Left lobe of liver (tissue), 2 donors: ENCODE measurements at regions not wholly inside any gene's neighbourhood (a gene's known extent, or its start where the extent isn't known, plus 50 kb on each side); places are given as distances from the start of the nearest gene placed in this dataset.
"Not testable (repeated sequence)": the region's sequence is repeated elsewhere in the genome, so short reads cannot be mapped to it uniquely, and the experiment has no call there.

Experiments
- ATAC-seq: fragments of 200-7000 bp; cut with Tn5 transposase; one replicate; pipeline ENCODE4 v1.9.1; 2020; ENCODE audit warnings: mild to moderate bottlenecking, moderate library complexity
- DNase-seq: peaks from one replicate; pipeline ENCODE4 v3.0.0-alpha.2; 2020; ENCODE audit warnings: low spot score
- donor health status: DM: no; HTN: no; CAD: no; lungs with moderate emphysema.
- donor health status: DM: no; HTN: yes; CAD: no.

DNA sequence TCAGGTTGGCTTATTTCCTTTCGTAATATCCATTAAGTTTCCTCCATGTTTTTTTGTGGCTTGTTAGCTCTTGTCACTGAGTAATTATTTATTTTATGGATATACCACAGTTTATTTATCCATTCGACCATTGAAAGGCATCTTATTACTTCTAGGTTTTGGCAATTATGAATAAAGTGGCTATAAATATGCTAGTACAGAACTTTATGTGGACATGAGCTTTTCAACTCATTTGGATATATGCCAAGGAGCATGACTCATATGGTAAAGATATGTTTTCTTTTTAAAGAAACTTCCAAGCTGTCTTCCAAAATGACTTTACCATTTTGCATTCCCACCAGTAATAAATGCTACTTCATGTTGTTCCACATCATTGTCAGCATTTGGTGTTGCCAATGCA lies 803.6 kb downstream of the GLUD2 start:
- no peak for DNase-seq

DNA sequence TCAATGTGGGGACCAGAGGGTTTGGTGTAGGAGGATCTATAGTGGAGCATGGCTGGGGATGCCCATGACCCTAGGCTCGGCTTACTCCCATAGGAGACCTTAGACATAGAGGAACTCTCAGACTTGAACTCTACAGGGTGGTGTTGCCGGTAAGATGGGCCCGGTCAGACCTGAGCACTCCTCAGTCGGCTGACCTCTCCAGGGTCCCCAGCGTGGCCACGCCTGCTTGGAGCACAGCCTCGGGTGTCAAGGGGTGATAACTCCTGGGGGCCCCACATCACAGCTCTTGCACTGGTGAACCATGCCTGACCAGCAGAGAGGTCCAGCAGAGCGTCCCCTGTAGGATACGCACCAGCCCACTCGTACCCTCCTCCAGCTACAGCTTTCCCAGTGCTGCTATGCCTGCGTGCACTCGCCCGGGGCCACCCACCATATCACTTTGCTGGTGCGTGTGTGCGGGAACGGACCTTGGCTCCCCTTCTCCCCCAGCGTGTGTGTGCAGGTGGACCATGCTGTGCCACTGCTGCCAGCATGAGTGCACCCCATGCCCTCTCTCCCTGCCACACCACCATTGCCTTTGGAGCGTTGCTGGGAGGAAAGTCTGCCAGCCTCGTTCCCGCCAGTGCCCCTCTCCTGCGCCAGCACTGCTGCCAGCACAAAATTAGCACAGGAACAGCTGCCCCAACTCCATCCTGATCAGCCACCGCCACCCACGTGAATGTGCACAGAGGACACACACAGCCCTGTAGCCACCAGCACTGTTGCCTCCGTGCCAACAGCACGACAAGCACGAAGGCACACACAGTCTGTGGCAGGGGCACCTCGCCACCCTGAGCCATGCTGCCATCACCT lies 806.6 kb downstream of the GLUD2 start:
- DNase-seq (no peak), ATAC-seq (no peak)

More for the DNA sequence above, 803.6 kb downstream of the GLUD2 start:
- no peak for ATAC-seq

DNA sequence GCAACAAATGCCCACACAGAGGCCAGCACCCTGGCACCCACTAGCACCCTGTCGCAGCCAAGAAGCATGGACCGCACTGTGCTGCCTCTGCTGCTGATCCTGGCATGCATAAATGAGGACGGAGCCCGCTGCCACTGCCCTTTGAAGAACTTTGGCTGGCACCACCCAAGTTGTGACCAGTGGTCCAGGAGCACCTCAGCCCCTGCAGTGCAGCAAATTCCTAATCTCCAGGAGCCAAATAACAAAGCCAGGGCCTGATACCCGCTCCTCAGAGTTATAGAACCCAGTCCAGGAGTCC lies 807.2 kb downstream of the GLUD2 start:
- ATAC-seq (no peak), DNase-seq (no peak)

DNA sequence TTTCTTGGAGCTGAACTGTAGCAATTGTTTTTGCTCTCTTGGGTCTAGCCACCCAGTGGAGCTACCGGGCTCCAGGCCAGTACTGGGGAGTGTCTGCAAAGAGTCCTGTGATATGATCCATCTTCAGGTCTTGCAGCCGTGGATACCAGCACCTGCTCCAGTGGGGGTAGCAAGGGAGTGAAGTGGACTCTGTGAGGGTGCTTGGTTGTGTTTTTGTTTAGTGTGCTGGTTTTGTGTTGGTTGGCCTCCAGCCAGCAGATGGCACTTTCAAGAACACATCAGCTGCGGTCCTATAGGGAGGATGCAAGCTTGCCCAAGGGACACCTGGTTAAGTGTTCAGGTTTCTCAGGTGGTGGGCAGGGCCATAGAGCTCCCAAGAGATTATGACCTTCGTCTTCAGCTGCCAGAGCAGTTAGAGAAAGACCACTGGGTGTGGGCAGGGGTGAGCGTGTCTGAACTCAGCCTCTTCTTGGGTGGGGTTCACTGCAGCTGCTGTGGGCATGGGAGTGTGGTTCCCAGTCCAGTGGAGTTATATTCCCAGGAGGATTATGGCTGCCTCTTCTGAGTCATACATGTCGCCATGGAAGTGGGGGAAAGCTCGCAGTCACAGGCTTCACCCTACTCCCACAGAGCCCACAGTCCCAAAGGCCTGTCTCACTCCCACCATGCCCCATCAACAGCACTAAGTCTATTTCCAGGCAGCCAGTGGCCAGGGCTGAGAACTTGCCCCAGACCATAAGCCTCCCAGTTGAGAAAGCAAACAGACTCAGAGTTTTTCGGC lies 811.6 kb downstream of the GLUD2 start:
- ATAC-seq = no peak

DNA sequence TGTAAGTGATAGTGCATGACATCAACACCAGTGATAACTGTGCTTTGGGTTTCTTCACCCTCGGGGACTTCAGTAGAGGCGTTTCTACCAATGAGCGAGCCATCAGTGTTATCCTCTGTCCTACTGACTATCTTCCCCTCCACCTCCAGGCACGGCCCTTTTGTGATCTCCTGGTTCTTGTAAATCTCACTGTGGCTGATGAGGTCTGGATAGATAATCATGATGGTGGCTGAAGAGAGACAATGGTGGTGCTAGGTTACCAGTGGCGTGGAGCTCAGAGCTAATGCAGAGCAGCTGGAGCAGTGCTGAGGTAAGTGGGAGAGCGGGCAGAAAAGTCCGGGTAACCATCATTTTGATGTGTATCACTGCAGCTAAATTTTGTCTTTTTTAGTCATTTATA lies 816.6 kb downstream of the GLUD2 start:
- DNase-seq = no peak
- no peak for ATAC-seq

More for the DNA sequence above, 811.6 kb downstream of the GLUD2 start:
- DNase-seq = no peak

DNA sequence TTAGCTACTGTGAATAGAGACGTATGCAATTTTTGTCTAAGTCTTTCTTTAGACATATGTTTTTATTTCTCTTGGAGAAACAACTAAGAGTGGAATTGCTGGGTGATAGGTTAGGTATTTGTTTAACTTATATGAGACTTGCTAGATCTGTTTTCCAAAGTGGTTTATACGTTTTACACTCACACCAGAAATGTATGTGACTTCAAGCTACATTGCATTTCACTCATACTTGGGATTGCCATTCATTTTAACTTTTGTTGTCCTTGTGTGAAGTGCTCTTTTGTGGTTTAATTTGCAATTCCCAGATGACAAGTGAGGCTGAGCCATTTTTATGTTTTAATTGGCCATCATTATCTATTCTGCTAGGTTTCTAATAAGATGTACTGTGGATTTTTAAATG lies 817.2 kb downstream of the GLUD2 start:
- no peak for ATAC-seq

DNA sequence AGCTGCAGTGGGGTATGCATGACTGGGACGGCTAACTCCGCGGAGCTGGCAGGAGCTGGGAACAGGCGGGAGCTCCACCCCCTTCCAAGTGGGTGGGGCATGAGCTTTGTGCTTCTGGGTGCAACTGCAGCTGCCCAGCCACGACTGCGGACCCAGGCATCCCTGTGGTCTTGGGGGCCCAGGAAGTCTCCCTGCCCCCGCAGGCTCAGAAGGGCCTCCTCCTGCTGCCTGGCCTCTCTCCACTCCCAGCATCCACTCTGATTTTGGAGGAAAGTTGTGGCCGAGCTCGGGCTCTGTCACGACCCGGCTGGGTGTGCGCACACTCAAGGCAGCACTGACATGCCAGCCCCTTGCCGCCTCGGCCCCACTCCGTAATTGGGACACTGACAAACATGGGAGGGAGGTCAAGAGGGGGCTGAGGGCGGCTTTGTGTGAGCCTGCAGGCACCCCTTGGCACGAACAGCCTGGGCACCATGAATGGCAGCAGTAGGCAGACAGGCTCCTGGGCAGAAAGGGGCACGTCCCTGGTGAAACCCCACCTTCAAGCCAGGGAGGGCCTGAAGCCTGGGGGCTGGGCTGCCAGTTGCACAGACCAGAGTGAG lies 822.6 kb downstream of the GLUD2 start:
- no peak for ATAC-seq
- DNase-seq = no peak

More for the DNA sequence above, 817.2 kb downstream of the GLUD2 start:
- DNase-seq = no peak

DNA sequence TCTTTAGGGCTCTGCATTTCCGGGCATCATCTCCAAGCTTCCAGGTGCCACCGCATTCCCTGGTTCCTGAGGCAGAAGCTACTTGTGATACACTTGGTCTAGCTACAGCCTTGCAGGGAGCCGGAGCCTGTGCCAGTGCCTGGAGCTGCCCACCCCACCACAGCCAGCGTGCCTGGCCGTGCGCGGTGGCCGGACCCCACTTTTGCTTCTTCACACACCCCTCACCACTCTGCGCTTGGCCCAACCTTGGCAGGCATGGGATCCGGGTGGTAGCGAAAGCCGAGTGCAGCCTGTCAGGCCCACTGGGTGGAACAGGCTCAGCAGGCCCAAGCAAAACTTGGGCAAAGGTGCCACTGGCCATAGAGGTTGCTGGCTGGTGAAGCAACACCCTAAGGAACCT lies 823.7 kb downstream of the GLUD2 start:
- DNase-seq (no peak), ATAC-seq (no peak)

DNA sequence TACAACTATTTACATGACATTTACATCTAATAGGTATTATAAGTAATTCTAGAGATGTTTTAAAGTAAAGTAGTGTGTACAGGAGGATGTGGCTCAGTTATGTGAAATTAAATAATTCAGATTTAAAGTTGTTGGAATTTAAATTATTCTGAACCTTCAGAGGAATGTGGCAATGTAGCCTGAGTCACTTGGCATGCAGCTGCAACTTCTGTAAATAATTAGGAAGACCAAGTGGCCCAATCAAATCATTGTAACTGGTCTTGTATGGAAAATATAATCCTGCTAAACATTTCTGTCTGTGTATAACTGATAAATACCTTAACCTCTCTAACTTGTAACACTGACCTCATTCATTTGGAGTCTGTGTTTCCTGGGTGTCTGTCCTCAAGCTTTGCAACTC lies 828.9 kb downstream of the GLUD2 start:
- no peak for DNase-seq
- no peak for ATAC-seq

DNA sequence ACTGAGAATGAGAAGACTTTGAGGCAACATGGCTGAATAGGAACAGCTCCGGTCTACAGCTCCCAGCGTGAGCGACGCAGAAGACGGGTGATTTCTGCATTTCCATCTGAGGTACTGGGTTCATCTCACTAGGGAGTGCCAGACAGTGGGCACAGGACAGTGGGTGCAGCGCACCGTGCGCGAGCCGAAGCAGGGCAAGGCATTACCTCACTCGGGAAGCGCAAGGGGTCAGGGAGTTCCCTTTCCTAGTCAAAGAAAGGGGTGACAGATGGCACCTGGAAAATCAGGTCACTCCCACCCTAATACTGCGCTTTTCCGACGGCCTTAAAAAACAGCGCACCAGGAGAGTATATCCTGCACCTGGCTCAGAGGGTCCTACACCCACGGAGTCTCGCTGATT lies 829.9 kb downstream of the GLUD2 start:
- not testable (repeated sequence) for DNase-seq, ATAC-seq

DNA sequence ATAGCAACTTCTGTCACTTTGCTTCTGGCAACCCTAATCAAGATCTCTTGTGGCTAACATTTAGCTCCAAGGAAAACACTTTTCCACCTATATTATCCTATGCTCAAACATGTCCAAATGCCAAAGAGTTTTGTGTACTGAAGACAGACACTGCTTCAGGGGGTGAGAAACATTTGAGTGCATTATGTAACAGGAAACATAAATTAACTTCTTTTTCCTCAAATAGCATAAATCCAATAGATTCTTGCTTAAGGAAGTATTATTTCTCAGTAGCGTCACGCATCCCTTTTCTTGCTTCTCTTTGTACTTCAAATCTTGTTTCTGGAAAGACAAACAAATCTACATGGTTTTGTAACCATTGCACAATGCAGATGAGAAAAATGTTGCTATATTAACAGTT lies 839.1 kb downstream of the GLUD2 start:
- DNase-seq (no peak), ATAC-seq (no peak)

DNA sequence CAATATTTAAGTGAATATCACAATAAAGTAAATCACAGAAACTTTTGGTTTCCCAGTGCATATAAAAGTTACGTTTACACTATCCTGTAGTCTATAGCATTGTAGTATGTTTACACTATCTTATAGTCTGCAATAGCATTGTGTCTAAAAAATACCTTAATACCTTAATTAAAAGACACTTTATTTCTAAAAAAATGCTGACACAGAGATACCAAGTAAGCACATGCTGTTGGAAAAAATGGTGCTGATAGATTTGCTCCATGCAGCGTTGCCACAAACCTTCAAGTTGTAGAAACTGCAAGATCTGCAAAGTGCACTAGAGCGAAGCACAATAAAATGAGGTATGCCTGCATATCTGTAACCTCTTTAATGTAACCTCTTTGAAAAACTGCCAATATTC lies 847.3 kb downstream of the GLUD2 start:
- no peak for DNase-seq
- ATAC-seq = no peak

DNA sequence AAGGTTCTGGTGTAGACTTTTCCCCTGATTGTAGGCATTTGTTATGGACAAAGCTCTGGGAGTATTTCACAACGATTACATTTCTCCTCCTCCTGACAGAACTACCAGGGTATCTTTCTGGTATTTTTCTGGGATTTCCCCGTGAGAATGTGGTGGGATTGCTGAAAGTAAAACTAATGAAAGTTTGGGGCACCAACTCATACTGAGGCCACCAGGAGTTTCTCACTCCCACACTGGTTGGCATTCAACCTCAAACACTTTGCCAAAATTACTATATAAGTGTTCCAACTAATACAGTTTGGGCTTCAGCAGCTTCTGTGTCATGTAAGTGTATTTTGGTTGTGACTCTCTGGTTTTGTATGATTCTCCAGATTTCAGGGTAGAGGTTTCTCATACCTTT lies 855.1 kb downstream of the GLUD2 start:
- ATAC-seq (no peak), DNase-seq (no peak)

DNA sequence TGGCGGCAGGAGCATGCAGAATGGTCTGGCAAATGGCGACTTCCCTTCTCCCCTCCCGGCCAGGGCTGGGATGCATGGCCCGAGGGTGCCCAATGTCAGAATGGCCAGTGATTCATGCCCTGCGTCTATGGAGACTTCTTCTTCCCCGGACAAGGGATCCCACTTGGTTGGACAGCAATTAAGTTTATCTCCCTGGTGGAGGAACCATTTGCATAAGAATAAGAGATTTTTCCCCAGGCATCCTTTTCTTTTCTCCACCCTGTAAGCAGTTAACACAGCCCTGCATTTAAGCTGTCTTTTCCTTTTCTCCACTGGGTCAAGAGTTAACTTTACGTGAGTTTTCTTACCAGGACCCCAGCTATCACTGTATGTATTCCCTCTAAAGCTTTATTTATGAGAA lies 856.6 kb downstream of the GLUD2 start:
- ATAC-seq (no peak), DNase-seq (no peak)

DNA sequence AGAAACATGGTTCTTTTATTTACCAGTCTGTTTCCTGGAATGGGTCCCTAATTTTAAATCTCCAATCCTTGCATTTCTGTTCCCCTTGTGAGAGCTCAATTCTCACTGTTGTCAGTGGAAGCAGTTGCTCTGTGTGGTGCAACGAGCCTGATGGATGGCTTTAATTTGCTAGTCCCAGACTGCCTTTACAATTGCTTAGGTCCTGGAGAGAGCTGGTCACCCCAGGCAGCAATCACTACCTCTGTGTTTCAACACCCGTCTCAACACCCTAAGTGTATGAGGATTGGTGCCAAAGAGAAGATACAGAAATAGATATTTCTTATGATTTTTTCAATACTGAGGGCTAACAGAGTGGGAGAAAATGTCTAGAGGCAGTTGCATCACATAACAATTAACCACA lies 873.8 kb downstream of the GLUD2 start:
- no peak for ATAC-seq
- no peak for DNase-seq

DNA sequence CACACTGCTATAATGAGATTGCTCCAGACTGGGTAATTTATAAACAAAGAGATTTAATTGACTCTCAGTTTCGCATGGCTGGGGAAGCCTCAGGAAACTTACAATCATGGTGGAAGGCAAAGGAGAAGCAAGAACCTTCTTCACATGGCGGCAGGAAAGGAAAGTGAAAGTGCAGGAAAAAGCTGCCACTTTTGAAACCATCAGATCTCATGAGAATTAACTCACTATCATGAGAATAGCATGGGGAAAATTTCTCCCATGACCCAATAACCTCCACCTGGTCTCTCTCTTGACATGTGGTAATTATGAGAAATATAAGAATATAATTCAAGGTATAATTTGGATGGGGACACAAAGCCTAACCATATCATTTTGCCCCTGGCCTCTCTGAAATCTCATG lies 884.2 kb downstream of the GLUD2 start:
- ATAC-seq (no peak), DNase-seq (no peak)

DNA sequence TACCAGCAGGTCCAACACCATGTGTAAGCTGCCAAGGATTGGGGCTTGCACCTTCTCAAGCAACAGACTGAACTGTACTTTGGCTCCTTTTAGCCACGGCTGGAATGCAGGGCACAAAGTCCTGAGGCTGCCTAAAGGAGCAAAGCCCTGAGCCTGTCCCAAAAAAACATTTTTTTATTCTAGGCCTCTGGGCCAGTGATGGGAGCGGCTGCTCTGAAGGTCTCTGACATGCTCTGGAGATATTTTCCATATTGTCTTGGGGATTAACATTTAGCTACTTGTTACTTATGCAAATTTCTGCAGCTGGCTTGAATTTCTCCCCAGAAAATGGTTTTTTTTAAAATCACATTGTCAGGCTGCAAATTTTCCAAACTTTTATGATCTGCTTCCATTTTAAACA lies 885.3 kb downstream of the GLUD2 start:
- DNase-seq (no peak), ATAC-seq (no peak)

DNA sequence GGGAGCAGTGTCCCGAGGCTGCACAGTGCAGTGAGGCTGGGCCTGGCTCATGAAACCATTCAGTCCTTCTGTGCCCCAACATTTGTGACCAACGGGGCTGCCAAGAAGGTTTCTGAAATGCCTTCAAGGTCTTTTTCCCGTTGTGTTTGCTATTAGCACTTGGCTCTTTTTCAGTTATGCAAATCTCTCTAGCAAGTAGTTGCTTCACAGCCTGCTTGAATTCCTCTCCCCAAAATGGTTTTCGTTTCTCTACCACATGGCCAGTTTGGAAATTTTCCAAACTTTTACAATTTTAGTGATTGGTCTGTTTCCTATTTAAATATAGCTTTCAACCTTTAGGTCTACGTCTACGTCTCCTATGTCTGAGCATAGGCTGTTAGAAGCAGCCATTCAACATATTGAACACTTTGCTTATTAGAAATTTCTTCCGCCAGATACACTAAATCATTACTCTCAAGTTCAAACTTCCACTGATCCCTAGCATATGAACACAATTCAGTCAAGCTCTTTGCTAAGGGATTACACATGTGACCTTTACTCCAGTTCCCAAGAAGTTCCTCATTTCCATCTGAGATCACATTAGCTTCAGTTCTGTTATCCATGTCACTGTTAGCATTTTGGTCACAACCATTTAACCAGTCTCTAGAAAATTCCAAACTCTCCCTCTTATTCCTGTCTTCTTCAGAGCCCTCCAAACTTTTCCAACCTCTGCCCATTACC lies 901.8 kb downstream of the GLUD2 start:
- ATAC-seq (no peak), DNase-seq (no peak)

DNA sequence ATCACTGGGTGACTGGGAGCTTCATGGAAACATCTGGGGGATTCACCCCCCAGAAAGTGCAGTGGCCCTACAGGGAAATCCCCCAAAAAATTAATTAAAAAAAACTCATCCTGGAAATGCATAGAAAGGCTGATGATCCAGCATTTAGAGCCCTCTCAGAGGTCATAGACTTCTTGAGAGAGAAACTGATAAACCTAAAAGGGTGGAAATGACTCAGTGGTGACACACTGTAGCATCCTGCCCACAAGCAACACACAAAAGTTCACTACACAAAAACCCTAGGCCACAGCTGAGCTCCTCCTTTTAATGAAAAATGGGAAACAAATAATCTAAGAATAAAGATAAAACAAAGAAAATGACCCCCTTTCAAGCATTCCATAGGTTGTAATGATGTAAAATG lies 911.5 kb downstream of the GLUD2 start:
- ATAC-seq (no peak), DNase-seq (no peak)

DNA sequence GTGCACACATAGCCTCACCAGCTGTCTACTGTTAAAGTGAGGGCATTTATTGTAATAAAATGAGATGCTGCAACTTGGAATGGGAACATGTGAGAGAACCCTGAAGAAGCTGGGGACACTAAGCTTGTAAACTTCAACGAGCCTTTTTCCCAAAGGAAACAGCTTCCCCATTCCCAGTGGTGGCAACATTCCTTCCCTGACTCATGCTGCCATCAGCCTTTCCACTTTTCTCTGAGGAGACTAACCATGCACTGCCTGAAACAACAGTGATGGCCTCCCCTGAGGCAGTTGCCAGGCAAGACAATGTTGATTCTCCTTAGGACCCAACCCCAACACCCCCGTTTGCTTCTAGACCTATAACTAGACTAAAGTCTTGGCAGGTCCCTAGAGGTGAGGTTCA lies 928.3 kb downstream of the GLUD2 start:
- ATAC-seq (no peak), DNase-seq (no peak)

DNA sequence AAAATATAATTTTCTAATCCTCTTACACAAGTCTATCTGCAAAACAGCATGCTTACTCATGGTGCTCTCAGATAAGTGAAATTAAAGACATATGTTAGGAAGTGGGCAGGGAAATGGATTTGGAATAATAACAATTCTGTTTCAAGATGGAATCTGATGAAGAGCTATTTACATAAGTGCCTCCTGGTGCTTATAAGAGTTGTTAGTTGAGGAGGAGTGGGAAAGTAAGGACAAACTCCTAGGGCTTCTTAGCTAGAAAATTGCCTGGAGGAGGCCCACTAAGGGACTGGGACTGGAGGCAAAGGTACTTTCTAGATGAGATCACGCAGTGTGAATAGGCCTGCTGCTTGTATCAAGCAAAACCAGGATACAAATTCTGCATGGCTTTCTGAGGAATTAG lies 939.8 kb downstream of the GLUD2 start:
- no peak for DNase-seq
- ATAC-seq = no peak

DNA sequence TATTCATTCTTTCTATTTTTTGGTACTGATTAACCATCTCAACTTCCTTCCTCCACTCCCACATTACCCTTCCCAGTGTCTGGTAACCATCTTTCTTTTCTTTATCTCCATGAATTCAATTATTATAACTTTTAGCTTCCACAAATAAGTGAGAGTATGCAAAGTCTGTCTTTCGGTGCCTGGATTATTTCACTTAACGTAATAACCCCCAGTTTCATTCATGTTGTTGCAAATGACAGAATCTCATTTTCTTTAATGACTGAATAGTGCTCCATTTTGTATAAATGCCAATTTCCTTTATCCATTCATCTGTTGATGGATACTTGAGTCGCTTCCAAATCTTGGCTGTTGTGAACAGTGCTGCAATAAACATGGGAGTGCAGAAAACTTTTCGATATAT lies 940.4 kb downstream of the GLUD2 start:
- ATAC-seq = no peak
- no peak for DNase-seq
